ENCODE measurements at regions not wholly inside any gene's neighbourhood (a gene's known extent, or its start where the extent isn't known, plus 50 kb on each side); places are given as distances from the start of the nearest gene placed in this dataset.

DNA sequence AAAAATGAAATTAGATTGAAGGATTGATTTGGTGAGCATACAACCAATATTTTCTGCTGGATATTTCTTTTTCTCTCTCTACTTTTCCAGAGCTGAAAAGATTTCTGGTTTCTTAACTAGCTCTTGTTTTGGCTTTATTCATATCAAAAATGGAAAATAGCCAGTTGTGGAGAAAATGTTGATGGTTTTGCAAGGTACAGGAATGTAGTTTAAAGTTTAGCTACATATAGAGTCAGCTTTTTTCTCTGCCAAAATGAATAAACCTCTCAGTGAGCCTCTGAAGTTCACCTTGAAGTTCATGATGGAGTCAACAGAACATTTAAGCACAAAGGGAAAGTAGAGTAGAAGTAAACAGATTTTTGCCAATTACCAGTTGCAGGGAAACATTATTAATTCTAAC lies 720.5 kb upstream of the ALCAM start:
- TF ChIP-seq, protein P1, sequence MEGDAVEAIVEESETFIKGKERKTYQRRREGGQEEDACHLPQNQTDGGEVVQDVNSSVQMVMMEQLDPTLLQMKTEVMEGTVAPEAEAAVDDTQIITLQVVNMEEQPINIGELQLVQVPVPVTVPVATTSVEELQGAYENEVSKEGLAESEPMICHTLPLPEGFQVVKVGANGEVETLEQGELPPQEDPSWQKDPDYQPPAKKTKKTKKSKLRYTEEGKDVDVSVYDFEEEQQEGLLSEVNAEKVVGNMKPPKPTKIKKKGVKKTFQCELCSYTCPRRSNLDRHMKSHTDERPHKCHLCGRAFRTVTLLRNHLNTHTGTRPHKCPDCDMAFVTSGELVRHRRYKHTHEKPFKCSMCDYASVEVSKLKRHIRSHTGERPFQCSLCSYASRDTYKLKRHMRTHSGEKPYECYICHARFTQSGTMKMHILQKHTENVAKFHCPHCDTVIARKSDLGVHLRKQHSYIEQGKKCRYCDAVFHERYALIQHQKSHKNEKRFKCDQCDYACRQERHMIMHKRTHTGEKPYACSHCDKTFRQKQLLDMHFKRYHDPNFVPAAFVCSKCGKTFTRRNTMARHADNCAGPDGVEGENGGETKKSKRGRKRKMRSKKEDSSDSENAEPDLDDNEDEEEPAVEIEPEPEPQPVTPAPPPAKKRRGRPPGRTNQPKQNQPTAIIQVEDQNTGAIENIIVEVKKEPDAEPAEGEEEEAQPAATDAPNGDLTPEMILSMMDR (IDR thresholded peaks at IDR 0.05): no peak
- no peak for TF ChIP-seq POLR2A (IDR thresholded peaks at IDR 0.05)
